Testis (tissue), 2 donors: ENCODE measurements at regions not wholly inside any gene's neighbourhood (a gene's known extent, or its start where the extent isn't known, plus 50 kb on each side); places are given as distances from the start of the nearest gene placed in this dataset.

Experiments used
- DNase-seq: peaks from one replicate; pipeline ENCODE4 v3.0.0-alpha.2; 2019
- H3K27ac ChIP-seq, 2 donors: fragments of 200-600 bp; sonication (generic); one replicate each; pipeline ENCODE4 v1.5.1; 2019
- H3K27me3 ChIP-seq: fragments of 200-600 bp; sonication (generic); one replicate; pipeline ENCODE4 v1.5.1; 2019
- H3K36me3 ChIP-seq: fragments of 200-600 bp; sonication (generic); one replicate; pipeline ENCODE4 v1.5.1; 2017; ENCODE audit warnings: low read depth; ENCODE audit errors: missing control alignments
- H3K4me1 ChIP-seq: fragments of 200-600 bp; sonication (generic); one replicate; pipeline ENCODE4 v1.5.1; 2019
- H3K4me3 ChIP-seq, 2 donors: fragments of 200-600 bp; sonication (generic); one replicate each; pipeline ENCODE4 v1.5.1; 2017 to 2019
- H3K9me3 ChIP-seq: fragments of 200-600 bp; sonication (generic); one replicate; pipeline ENCODE4 v1.5.1; 2017
- POLR2A ChIP-seq: fragments of 450-650 bp; IDR thresholded peaks from one replicate; pipeline ENCODE4 v1.6.1; 2017; ENCODE audit warnings: antibody characterized with exemption, mild to moderate bottlenecking, moderate library complexity
- WGBS, 2 donors: methylation state at CpG; one replicate each; pipeline ENCODE4 v1.1.5; 2018; 5-methylcytosine and 5-hydroxymethylcytosine counted together
- intact Hi-C: fragments of 100-400 bp; cut with DNase I; formaldehyde crosslinking; loops from one replicate; pipeline ENCODE4 v1.15.1; 2023; ENCODE audit warnings: low total_unique reads
- TF ChIP-seq, protein P1 (sequence below), 3 experiments: fragments of 450-650 bp in 2 of 3; fragments of 200-600 bp in 1 of 3; sonication (generic) in 1 of 3; IDR thresholded peaks; one replicate each; pipeline ENCODE4 v1.5.1; 2016 to 2019; ENCODE audit warnings: antibody characterized with exemption in 3 of 3, mild to moderate bottlenecking in 2 of 3, moderate library complexity in 1 of 3

DNA sequence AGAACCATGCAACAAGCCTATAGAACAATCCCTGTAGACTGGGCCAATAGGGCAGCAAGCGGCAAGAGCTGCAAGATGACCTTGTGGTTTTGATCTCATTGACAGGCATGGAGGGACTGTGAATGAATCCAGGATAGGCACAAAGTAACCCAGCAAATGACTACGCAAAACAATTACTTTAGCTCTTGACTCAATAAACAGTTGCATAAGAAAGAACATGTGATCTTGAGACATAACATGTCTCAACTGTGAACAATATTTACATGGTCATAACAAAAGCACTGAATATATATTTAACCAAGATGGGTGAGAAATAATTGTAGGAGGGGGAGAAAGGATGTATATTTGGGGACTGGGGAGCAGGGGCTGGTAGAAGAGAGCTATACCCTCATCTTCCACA lies 313.7 kb upstream of the CDH5 start:
- H3K36me3 ChIP-seq = no peaks in the 10 kb centered on the region
- no peaks in the 10 kb centered on the region for H3K27me3 ChIP-seq
- TF ChIP-seq, protein P1, sequence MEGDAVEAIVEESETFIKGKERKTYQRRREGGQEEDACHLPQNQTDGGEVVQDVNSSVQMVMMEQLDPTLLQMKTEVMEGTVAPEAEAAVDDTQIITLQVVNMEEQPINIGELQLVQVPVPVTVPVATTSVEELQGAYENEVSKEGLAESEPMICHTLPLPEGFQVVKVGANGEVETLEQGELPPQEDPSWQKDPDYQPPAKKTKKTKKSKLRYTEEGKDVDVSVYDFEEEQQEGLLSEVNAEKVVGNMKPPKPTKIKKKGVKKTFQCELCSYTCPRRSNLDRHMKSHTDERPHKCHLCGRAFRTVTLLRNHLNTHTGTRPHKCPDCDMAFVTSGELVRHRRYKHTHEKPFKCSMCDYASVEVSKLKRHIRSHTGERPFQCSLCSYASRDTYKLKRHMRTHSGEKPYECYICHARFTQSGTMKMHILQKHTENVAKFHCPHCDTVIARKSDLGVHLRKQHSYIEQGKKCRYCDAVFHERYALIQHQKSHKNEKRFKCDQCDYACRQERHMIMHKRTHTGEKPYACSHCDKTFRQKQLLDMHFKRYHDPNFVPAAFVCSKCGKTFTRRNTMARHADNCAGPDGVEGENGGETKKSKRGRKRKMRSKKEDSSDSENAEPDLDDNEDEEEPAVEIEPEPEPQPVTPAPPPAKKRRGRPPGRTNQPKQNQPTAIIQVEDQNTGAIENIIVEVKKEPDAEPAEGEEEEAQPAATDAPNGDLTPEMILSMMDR (IDR thresholded peaks at IDR 0.05) = no peak
- TF ChIP-seq POLR2A = no peak
- no peak overlapping the region for H3K27ac ChIP-seq
- no peaks in the 10 kb centered on the region for H3K9me3 ChIP-seq
- intact Hi-C loops = no loop called here
- no peaks in the 10 kb centered on the region for H3K4me1 ChIP-seq
- no peak overlapping the region for H3K4me3 ChIP-seq
- no peak for DNase-seq
- 93 to 96% methylated on average over 2 of the region's 2 CpGs for WGBS, 2 donors

DNA sequence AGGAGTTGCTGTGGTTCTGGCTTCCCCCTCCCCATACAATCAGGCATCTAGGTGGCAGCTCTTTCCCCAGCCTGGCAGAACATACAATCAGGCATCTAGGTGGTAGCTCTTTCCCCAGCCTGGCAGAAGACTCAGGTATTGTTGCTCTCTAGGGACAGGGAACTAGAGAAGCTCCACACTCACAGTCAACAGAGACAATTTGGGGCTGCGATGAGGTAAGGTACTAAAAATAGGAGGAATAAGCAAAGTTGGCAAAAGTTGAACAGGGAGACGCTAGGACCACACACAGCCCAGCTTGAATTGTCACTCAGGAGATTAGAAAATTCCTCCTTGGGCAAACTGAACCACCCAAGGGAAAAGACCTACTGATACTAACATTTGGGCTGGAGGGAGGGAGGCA lies 315.5 kb upstream of the CDH5 start:
- intact Hi-C loops = no loop called here
- DNase-seq = no peak
- Histone ChIP-seq H3K27ac (no peak overlapping the region), H3K4me1 (no peaks in the 10 kb centered on the region), H3K4me3 (no peak overlapping the region), H3K36me3 (no peaks in the 10 kb centered on the region), H3K9me3 (no peaks in the 10 kb centered on the region), H3K27me3 (no peaks in the 10 kb centered on the region)
- WGBS, 2 donors = 62% methylated on average over 2 of the region's 2 CpGs
- TF ChIP-seq, protein P1 (IDR thresholded peaks at IDR 0.05) = no peak
- TF ChIP-seq POLR2A = no peak

DNA sequence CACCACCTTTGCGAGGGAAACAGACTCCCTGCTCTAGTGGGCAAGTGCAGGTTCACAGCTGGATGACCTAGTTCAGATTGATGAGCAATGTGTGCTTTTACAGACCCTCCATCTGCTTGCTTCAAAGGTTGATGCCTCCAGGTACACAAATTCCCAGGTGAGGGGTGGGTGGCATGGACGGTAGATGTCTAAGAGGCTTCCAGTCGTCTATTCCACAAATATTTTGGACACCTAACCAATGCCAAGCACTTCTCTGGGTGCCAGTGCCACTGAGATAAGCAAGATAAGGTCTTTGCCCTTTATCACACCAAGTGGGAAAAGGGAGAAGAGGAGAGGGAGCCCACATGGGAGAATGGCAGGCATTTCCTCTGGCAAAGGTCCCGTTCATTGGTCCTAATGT lies 316.6 kb upstream of the CDH5 start:
- H3K4me1 ChIP-seq = no peaks in the 10 kb centered on the region
- no peak overlapping the region for H3K4me3 ChIP-seq
- 90 to 92% methylated on average over 4 of the region's 4 CpGs for WGBS, 2 donors
- H3K27ac ChIP-seq = no peak overlapping the region
- no peaks in the 10 kb centered on the region for H3K36me3 ChIP-seq
- TF ChIP-seq, protein P1 (IDR thresholded peaks at IDR 0.05) = no peak
- no peak for TF ChIP-seq POLR2A
- no peak for DNase-seq
- no peaks in the 10 kb centered on the region for H3K27me3 ChIP-seq
- intact Hi-C loops = no loop called here
- no peaks in the 10 kb centered on the region for H3K9me3 ChIP-seq

GRCh38 chr16:66045626-66046025 lies 320.9 kb upstream of the CDH5 start:
- no peak for TF ChIP-seq POLR2A
- TF ChIP-seq, protein P1 (IDR thresholded peaks at IDR 0.05) = no peak
- Histone ChIP-seq H3K4me3 (no peak overlapping the region), H3K9me3 (no peaks in the 10 kb centered on the region), H3K27ac (no peak overlapping the region), H3K27me3 (no peaks in the 10 kb centered on the region), H3K4me1 (no peaks in the 10 kb centered on the region), H3K36me3 (no peaks in the 10 kb centered on the region)
- WGBS, 2 donors = 92% methylated on average over 1 of the region's 1 CpG
- intact Hi-C loops = no loop called here
- DNase-seq = no peak

GRCh38 chr16:66044556-66044955 lies 321.9 kb upstream of the CDH5 start:
- 80 to 82% methylated on average over 2 of the region's 2 CpGs for WGBS, 2 donors
- Histone ChIP-seq H3K27me3 (no peaks in the 10 kb centered on the region), H3K36me3 (no peaks in the 10 kb centered on the region), H3K27ac (no peak overlapping the region), H3K4me3 (no peak overlapping the region), H3K4me1 (no peaks in the 10 kb centered on the region), H3K9me3 (no peaks in the 10 kb centered on the region)
- intact Hi-C loops = no loop called here
- TF ChIP-seq, protein P1 (IDR thresholded peaks at IDR 0.05) = no peak
- no peak for TF ChIP-seq POLR2A
- no peak for DNase-seq
